ENCODE measurements at regions not wholly inside any gene's neighbourhood (a gene's known extent, or its start where the extent isn't known, plus 50 kb on each side); places are given as distances from the start of the nearest gene placed in this dataset.

- no peak for DNase-seq
Measured at GRCh38 chr1:99579691-99580172, 66.2 kb upstream of the PALMD start.

DNA sequence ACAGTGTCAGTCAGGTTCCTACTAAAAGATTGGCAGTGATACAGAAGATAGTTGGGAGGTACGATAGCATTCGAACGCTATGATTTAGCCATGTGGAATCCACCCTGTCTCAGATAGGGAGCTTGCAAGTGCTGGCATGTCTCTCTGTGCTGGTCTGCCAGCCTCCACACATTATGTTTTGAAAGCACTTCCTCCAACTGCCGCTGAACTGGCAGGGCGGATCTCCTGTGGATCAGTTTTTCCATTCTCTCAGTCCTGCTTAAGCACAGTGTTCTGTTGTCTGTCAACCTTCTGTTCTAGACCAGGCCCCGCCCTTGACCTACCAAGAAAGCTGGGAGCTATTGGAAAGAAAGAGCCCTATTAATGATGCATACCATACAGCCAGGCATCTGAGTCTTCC lies 65.5 kb upstream of the PALMD start:
- DNase-seq: no peak

DNA sequence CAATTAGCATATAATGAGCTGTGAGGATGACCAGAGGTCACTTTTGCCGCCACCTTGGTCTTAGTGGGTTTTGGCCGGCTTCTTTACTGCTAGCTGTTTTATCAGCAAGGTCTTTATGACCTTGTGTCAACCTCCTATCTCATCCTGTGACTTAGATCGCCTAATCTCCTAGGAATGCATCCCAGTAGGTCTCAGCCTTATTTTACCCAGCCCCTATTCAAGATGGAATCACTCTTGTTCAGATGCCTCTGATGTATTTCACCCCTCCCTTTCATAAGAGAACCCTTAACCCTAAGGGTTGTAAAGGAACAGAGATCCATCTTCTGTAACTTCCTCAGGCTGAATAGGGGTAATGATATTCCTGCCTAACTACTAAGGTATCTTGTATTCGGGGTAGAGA lies 58.9 kb upstream of the PALMD start:
- DNase-seq: no peak

GRCh38 chr1:99589186-99589636 lies 56.7 kb upstream of the PALMD start:
- no peak for DNase-seq

- DNase-seq: no peak
Measured at GRCh38 chr1:99590578-99591209, 55.2 kb upstream of the PALMD start.

DNA sequence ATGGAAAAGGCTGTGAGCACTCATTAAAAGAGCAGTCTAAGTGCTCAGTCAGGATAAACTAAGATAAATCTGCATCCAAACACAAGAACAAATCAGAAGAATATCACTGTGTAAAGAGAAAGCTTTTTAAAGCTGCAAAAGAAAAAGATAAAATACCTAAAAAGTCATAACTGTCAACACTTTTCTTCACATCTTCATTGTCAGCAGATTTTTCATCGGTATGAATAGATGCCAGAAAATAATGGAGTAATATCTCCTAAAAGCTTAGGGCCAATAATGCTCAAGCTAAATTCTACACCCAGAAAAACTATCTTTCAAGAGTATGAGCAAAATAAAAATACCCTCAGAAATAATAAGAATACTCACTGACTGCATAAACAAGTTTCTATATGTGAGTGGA lies 54.0 kb upstream of the PALMD start:
- DNase-seq: no peak

- no peak for DNase-seq
Measured at GRCh38 chr1:99594205-99594604, 51.7 kb upstream of the PALMD start.

GRCh38 chr1:99595041-99595440 lies 50.9 kb upstream of the PALMD start:
- DNase-seq: no peak

- DNase-seq: no peak
Measured at GRCh38 chr1:99595441-99595840, 50.5 kb upstream of the PALMD start.

Data from NCI-H774 (cell line).